ES-I3 (cell line): ENCODE measurements at regions not wholly inside any gene's neighbourhood (a gene's known extent, or its start where the extent isn't known, plus 50 kb on each side); places are given as distances from the start of the nearest gene placed in this dataset.
"Not testable (repeated sequence)": the region's sequence is repeated elsewhere in the genome, so short reads cannot be mapped to it uniquely, and the experiment has no call there.

Source experiments
- H3K36me3 ChIP-seq: 2 replicates; pipeline ENCODE4 v1.6.1; 2013; ENCODE audit warnings: mild to moderate bottlenecking, low read length, control low read depth, moderate library complexity; ENCODE audit not compliant: insufficient read depth
- H3K4me1 ChIP-seq: 2 replicates; pipeline ENCODE4 v1.6.1; 2013; ENCODE audit warnings: mild to moderate bottlenecking, control low read depth, low read length; ENCODE audit not compliant: insufficient read depth
- H3K9ac ChIP-seq: 2 replicates; pipeline ENCODE4 v1.6.1; 2013; ENCODE audit warnings: low read depth, mild to moderate bottlenecking, low read length, moderate library complexity
- H3K9me3 ChIP-seq: 2 replicates; pipeline ENCODE4 v1.6.1; 2013; ENCODE audit warnings: mild to moderate bottlenecking, low read length, moderate library complexity; ENCODE audit not compliant: control insufficient read depth, insufficient read depth

GRCh38 chr3:40698611-40699010, 173.9 kb downstream of the ZNF621 start:
- H3K4me1 ChIP-seq = not testable (repeated sequence)

GRCh38 chr3:40701016-40701588, 176.3 kb downstream of the ZNF621 start:
- Histone ChIP-seq H3K9me3 (peaks cover 6% of the 10 kb centered on the region; the same call in 1 of the 2 replicates), H3K4me1 (no peaks in the 10 kb centered on the region), H3K36me3 (no peaks in the 10 kb centered on the region), H3K9ac (no peak overlapping the region)

More at GRCh38 chr3:40698611-40699010, 173.9 kb downstream of the ZNF621 start:
- H3K9ac ChIP-seq, H3K9me3 ChIP-seq, H3K36me3 ChIP-seq: not testable (repeated sequence)

- no peak overlapping the region for H3K9ac ChIP-seq
- no peaks in the 10 kb centered on the region for H3K4me1 ChIP-seq
- peaks cover 6% of the 10 kb centered on the region; the same call in 1 of the 2 replicates for H3K9me3 ChIP-seq
- H3K36me3 ChIP-seq = no peaks in the 10 kb centered on the region
These were observed 179.5 kb downstream of the ZNF621 start for GRCh38 chr3:40704224-40704623.

- Histone ChIP-seq H3K9me3 (peaks cover 6% of the 10 kb centered on the region; the same call in 1 of the 2 replicates), H3K9ac (no peak overlapping the region)
These were observed 180.9 kb downstream of the ZNF621 start for GRCh38 chr3:40705663-40706062.

GRCh38 chr3:40713306-40713705, 188.5 kb downstream of the ZNF621 start:
- Histone ChIP-seq H3K9ac (no peak overlapping the region), H3K36me3 (no peaks in the 10 kb centered on the region), H3K9me3 (no peaks in the 10 kb centered on the region), H3K4me1 (no peaks in the 10 kb centered on the region)

More at GRCh38 chr3:40705663-40706062, 180.9 kb downstream of the ZNF621 start:
- Histone ChIP-seq H3K36me3 (no peaks in the 10 kb centered on the region), H3K4me1 (no peaks in the 10 kb centered on the region)

GRCh38 chr3:40713795-40714194, 189.0 kb downstream of the ZNF621 start:
- no peaks in the 10 kb centered on the region for H3K36me3 ChIP-seq
- H3K4me1 ChIP-seq = no peaks in the 10 kb centered on the region
- no peak overlapping the region for H3K9ac ChIP-seq
- no peaks in the 10 kb centered on the region for H3K9me3 ChIP-seq

- Histone ChIP-seq H3K36me3 (no peaks in the 10 kb centered on the region), H3K9me3 (no peaks in the 10 kb centered on the region), H3K4me1 (no peaks in the 10 kb centered on the region), H3K9ac (no peak overlapping the region)
These were observed 190.1 kb downstream of the ZNF621 start for GRCh38 chr3:40714771-40715345.

- Histone ChIP-seq H3K9ac (no peak overlapping the region), H3K9me3 (no peaks in the 10 kb centered on the region), H3K36me3 (no peaks in the 10 kb centered on the region), H3K4me1 (no peaks in the 10 kb centered on the region)
These were observed 190.8 kb downstream of the ZNF621 start for GRCh38 chr3:40715551-40715950.

- no peaks in the 10 kb centered on the region for H3K36me3 ChIP-seq
- H3K4me1 ChIP-seq = no peaks in the 10 kb centered on the region
These were observed 192.7 kb downstream of the ZNF621 start for GRCh38 chr3:40717471-40717870.

GRCh38 chr3:40718209-40718608, 193.4 kb downstream of the ZNF621 start:
- no peaks in the 10 kb centered on the region for H3K4me1 ChIP-seq
- no peaks in the 10 kb centered on the region for H3K36me3 ChIP-seq
- H3K9ac ChIP-seq = no peak overlapping the region
- no peaks in the 10 kb centered on the region for H3K9me3 ChIP-seq

More at GRCh38 chr3:40717471-40717870, 192.7 kb downstream of the ZNF621 start:
- H3K9ac ChIP-seq = no peak overlapping the region
- H3K9me3 ChIP-seq = no peaks in the 10 kb centered on the region

- no peaks in the 10 kb centered on the region for H3K36me3 ChIP-seq
- no peaks in the 10 kb centered on the region for H3K4me1 ChIP-seq
- H3K9me3 ChIP-seq = no peaks in the 10 kb centered on the region
- H3K9ac ChIP-seq = no peak overlapping the region
These were observed 193.9 kb downstream of the ZNF621 start for GRCh38 chr3:40718681-40719080.

GRCh38 chr3:40719660-40720287, 195.0 kb downstream of the ZNF621 start:
- Histone ChIP-seq H3K9me3 (no peaks in the 10 kb centered on the region), H3K36me3 (no peaks in the 10 kb centered on the region), H3K4me1 (no peaks in the 10 kb centered on the region)

GRCh38 chr3:40720341-40720740, 195.6 kb downstream of the ZNF621 start:
- no peak overlapping the region for H3K9ac ChIP-seq

More at GRCh38 chr3:40719660-40720287, 195.0 kb downstream of the ZNF621 start:
- no peak overlapping the region for H3K9ac ChIP-seq

GRCh38 chr3:40720863-40721262, 196.1 kb downstream of the ZNF621 start:
- H3K9me3 ChIP-seq = no peaks in the 10 kb centered on the region
- no peaks in the 10 kb centered on the region for H3K36me3 ChIP-seq
- H3K4me1 ChIP-seq = no peaks in the 10 kb centered on the region
- H3K9ac ChIP-seq = no peak overlapping the region

More at GRCh38 chr3:40720341-40720740, 195.6 kb downstream of the ZNF621 start:
- H3K36me3 ChIP-seq = no peaks in the 10 kb centered on the region
- H3K9me3 ChIP-seq = no peaks in the 10 kb centered on the region
- no peaks in the 10 kb centered on the region for H3K4me1 ChIP-seq

GRCh38 chr3:40723083-40723660, 198.4 kb downstream of the ZNF621 start:
- H3K9me3 ChIP-seq = no peaks in the 10 kb centered on the region
- no peaks in the 10 kb centered on the region for H3K4me1 ChIP-seq
- H3K36me3 ChIP-seq = no peaks in the 10 kb centered on the region
- H3K9ac ChIP-seq = no peak overlapping the region
